ENCODE measurements at regions not wholly inside any gene's neighbourhood (a gene's known extent, or its start where the extent isn't known, plus 50 kb on each side); places are given as distances from the start of the nearest gene placed in this dataset.

DNA sequence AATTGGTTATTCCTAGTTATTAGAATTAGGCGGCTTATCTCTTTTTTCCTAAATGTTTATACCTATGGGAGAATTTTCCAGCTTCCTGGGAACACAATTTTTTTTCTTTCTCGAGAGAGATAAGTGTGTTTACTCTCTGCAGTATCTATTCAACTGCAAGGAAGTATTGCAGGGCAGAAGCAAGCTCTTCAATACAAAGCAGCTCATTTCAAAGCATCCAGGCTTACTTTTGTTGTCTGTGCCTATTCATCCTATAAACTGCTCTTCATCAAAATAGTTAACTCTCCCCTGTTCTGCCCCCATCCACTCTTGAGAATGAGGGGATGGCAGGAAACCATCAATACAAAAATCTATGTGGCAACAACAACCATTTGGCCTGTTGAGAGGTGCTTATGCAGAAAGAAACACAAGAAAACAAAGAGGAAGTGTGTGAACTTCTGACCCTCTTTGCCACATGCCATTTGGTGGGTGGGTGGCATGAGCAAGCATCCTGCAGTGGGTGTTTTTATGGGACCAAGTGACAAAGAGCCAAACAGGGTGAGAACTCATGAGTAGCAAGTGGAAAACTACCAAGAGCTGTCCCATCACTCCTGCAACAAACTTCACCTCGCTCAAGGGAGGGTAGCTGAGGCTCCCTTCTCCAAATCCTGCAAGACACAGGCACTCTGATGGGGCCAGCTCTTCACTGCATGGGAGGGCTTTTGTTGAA is 50.6 kb upstream of the MRPS6 start:
- no peak for DNase-seq

- DNase-seq, result no peak
Observed at GRCh38 chr21:34021726-34022125, 51.7 kb upstream of the MRPS6 start.

- DNase-seq, result no peak
Observed at GRCh38 chr21:34020983-34021553, 52.3 kb upstream of the MRPS6 start.

GRCh38 chr21:34020005-34020847 is 53.2 kb upstream of the MRPS6 start:
- DNase-seq, result peak; percentile 89

GRCh38 chr21:34019402-34019801 is 54.0 kb upstream of the MRPS6 start:
- DNase-seq, result no peak

- no peak for DNase-seq
Observed at GRCh38 chr21:34018910-34019309, 54.5 kb upstream of the MRPS6 start.

DNA sequence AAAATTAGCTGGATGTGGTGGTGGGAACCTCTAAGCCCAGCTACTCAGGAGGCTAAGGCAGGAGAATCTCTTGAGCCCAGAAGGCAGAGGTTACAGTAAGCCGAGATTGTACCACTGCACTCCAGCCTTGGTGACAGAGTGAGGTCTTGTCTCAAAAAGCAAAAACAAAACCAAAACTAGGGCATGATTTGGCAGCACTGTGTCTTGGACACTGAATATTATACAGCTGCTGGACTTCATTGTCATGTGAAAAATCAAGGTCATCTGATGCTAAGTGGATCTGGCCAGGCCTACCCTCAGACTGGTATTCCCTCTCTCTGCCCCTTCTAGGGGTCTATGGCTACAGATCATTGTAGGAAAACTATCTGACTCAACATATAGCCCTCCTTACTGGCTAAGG is 55.2 kb upstream of the MRPS6 start:
- DNase-seq, result no peak

GRCh38 chr21:34017039-34017961 is 56.1 kb upstream of the MRPS6 start:
- peak; percentile 79 for DNase-seq

- DNase-seq, result no peak
Observed at GRCh38 chr21:34012640-34013039, 60.7 kb upstream of the MRPS6 start.

GRCh38 chr21:34011660-34012059 is 61.7 kb upstream of the MRPS6 start:
- no peak for DNase-seq

- no peak for DNase-seq
Observed at GRCh38 chr21:34009193-34009592, 64.2 kb upstream of the MRPS6 start.

GRCh38 chr21:34008618-34009017 is 64.8 kb upstream of the MRPS6 start:
- DNase-seq, result no peak

DNA sequence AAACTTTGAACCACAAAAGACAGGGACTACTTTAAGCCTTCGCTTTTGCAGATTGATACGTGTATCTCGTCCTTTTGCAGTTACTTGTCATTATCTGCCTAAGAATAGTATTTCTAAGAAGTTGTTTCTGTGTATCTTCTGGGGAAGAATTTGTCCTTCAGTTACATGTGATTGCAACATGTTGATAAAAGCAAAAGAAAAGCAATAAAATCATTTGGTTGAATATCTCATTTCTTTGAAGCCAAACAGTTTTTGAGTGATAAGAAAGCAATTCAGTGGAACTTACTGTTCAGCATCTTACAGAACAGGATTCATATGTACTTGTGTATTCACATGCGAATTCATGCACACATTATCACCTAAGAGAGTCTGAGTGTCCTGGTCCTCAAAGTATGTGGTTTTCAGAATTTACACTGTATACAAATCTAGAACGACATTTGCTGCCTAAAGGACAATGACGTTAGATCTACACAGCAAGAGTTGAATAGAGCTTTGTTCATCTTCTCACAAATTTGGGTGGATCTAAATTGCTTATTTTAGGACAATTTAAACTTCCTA is 66.7 kb upstream of the MRPS6 start:
- DNase-seq, result no peak

GRCh38 chr21:34004974-34005373 is 68.4 kb upstream of the MRPS6 start:
- peak; percentile 6 for DNase-seq

DNA sequence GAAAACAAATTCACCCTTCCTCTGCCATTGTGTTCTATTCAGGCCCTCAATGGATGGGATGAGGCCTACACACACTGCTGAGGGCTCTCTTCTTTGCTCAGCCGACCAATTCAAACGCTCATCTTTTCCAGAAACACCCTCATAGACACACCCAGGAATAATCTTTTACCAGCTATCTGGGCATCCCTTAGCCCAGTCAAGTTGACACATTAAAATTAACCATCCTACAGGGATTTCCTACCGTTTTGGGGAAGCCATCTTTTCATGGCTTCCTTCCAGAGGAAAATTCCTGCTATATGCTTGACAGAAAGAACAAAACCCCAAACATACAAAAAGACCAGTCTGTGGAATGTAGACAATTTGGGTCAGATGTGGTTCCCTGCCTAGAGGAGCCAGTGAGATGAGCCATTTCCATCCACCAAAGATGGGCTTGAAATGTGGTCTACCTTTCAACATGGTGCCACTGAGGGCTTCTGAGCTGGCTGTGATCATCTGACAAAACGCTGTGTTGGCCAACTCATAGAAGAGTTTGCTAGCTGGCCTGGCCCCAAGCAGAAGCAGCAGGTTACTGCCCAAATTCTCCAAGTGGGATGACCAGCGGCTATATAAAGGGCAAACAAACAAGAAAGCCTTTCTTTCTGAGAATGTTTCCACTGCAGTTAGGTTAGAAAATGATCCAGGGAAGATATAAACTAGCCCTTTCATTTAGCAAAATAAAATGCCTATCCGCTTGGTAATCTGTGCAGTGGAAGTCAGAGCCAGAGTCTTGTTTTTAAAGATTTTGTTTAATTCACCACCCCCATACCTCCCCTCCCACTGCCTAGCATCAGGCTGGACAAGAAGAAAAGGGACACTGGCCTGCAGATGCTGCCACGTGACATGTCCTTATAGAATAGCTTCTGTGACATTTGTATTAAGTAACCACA is 69.1 kb upstream of the MRPS6 start:
- no peak for DNase-seq

DNA sequence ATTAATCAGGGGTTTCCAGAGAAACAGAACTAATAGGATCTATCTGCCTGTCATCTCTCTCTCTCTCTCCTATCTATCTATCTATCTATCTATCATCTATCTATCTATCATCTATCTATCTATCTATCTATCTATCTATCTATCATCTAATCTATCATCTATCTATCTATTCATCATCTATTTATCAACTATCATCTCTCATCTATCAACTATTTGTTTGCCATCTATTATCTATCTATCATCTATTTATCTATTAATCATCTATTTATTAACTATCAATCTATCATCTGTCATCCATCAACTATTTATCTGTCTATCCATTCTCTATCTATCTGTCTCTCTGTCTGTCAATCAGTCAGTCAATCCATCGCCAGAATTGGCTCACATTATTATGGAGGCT is 70.0 kb upstream of the MRPS6 start:
- no peak for DNase-seq

GRCh38 chr21:34000375-34000774 is 73.0 kb upstream of the MRPS6 start:
- no peak for DNase-seq

DNA sequence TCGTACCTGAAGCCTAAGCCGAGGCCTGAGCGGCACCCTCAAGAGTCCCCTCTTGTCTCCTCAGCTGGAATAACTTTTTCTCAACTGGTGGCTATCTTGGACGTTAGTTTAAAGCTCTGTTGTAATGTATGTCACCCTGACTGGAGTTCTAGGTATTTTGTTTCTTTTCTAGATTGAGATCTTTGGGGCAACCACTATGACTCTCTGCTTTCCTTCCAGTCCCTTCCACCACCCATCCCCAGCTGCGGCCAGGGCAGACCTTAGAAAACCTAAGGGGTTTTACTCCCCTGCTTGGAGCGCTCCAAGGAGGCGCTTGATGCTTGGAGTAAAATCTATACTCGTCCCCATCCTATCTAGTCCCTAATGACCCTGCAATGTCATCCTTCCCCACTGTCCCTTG is 74.6 kb upstream of the MRPS6 start:
- DNase-seq, result no peak

- DNase-seq, result no peak
Observed at GRCh38 chr21:33998402-33998801, 75.0 kb upstream of the MRPS6 start.

- DNase-seq, result no peak
Observed at GRCh38 chr21:33997436-33997835, 75.9 kb upstream of the MRPS6 start.

DNA sequence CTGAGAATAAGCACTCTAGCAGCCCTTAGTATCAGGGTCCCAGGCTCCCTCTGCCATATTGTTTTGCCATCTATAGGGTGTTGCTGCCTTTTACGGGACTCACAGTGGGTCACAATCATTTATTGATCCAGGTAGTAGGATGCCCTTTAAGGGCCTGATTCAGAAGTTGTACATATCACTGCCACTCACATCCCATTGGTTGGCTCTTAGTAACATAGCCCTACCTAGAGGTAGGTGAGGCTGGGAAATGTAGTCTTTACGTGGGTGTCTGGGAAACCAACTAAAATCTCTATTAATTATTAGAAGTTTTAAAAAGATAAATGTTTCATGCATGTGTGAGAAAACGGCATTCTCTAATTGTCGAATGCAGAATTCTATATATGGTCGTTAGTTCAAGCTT is 78.8 kb upstream of the ATP5PO start:
- no peak for DNase-seq
